OCI-LY1 (cell line): ENCODE measurements at regions not wholly inside any gene's neighbourhood (a gene's known extent, or its start where the extent isn't known, plus 50 kb on each side); places are given as distances from the start of the nearest gene placed in this dataset.
A peak's percentile ranks its signal among the peaks of the same experiment; 100 is the strongest.

Source experiments
- H2AFZ ChIP-seq: fragments of 200-600 bp; sonication (generic), shearing (Covaris generic); 2 replicates; pipeline ENCODE4 v1.6.0; 2014; ENCODE audit warnings: antibody characterized with exemption, mild to moderate bottlenecking, low read length
- H3F3A ChIP-seq: fragments of 200-600 bp; sonication (generic), shearing (Covaris generic); 2 replicates; pipeline ENCODE4 v1.6.0; 2014; ENCODE audit warnings: mild to moderate bottlenecking, antibody characterized with exemption, low read length, moderate library complexity; ENCODE audit not compliant: insufficient read depth
- H3K27ac ChIP-seq: fragments of 200-600 bp; sonication (generic); 2 replicates; pipeline ENCODE4 v1.5.1; 2014; ENCODE audit warnings: low read length, mixed run types, mild to moderate bottlenecking, low read depth; ENCODE audit not compliant: poor library complexity, severe bottlenecking
- H3K27me3 ChIP-seq: fragments of 200-600 bp; sonication (generic); 2 replicates; pipeline ENCODE4 v1.6.0; 2014; ENCODE audit warnings: antibody characterized with exemption, mild to moderate bottlenecking, low read length, moderate library complexity; ENCODE audit not compliant: insufficient read depth
- H3K36me3 ChIP-seq: fragments of 200-600 bp; sonication (generic); 2 replicates; pipeline ENCODE4 v1.6.1; 2014; ENCODE audit warnings: mild to moderate bottlenecking, antibody characterized with exemption, low read length, moderate library complexity, mixed read lengths; ENCODE audit not compliant: insufficient read depth
- H3K4me1 ChIP-seq: fragments of 200-600 bp; sonication (generic); 2 replicates; pipeline ENCODE4 v1.5.1; 2014; ENCODE audit warnings: mild to moderate bottlenecking, low read length, moderate library complexity; ENCODE audit not compliant: insufficient read depth, severe bottlenecking
- H3K4me2 ChIP-seq: fragments of 200-600 bp; sonication (generic), shearing (Covaris generic); 2 replicates; pipeline ENCODE4 v1.6.1; 2014; ENCODE audit warnings: low read length
- H3K4me3 ChIP-seq: fragments of 200-600 bp; sonication (generic); 2 replicates; pipeline ENCODE4 v1.5.1; 2014; ENCODE audit warnings: low read length, low read depth, mild to moderate bottlenecking, mixed read lengths; ENCODE audit not compliant: poor library complexity, severe bottlenecking
- H3K79me2 ChIP-seq: fragments of 200-600 bp; shearing (Covaris generic); 2 replicates; pipeline ENCODE4 v1.6.1; 2016; ENCODE audit warnings: mixed run types, low read length, mixed read lengths; ENCODE audit not compliant: insufficient read depth
- H3K9ac ChIP-seq: fragments of 200-600 bp; sonication (generic), shearing (Covaris generic); 2 replicates; pipeline ENCODE4 v1.6.1; 2014; ENCODE audit warnings: mild to moderate bottlenecking, low read length, mixed read lengths
- H3K9me2 ChIP-seq: fragments of 200-600 bp; sonication (generic), shearing (Covaris generic); 2 replicates; pipeline ENCODE4 v1.6.1; 2014; ENCODE audit warnings: low read depth, mild to moderate bottlenecking, low read length, mixed read lengths
- H3K9me3 ChIP-seq: fragments of 200-600 bp; shearing (Covaris generic); 2 replicates; pipeline ENCODE4 v1.6.1; 2014; ENCODE audit warnings: low read length, mixed read lengths
- H4K20me1 ChIP-seq: fragments of 200-600 bp; sonication (generic), shearing (Covaris generic); 2 replicates; pipeline ENCODE4 v1.6.0; 2016; ENCODE audit warnings: mild to moderate bottlenecking, low read length; ENCODE audit not compliant: insufficient read depth
- EZH2 ChIP-seq: fragments of 200-600 bp; sonication (generic), shearing (Covaris generic); IDR thresholded peaks from 2 replicates; pipeline ENCODE4 v1.8.0; 2017; ENCODE audit warnings: borderline replicate concordance, mixed run types, mild to moderate bottlenecking, antibody characterized with exemption, low read length, moderate library complexity, mixed read lengths
- TF ChIP-seq, protein P1 (sequence below): fragments of 200-600 bp; sonication (generic), shearing (Covaris generic); IDR thresholded peaks from 2 replicates; pipeline ENCODE4 v1.5.1; 2017; ENCODE audit warnings: mild to moderate bottlenecking, antibody characterized with exemption, low read length, moderate library complexity, mixed read lengths

GRCh38 chr4:137861682-137862081, 329.4 kb upstream of the PCDH18 start:
- Histone ChIP-seq H3K36me3 (no peaks in the 10 kb centered on the region), H3K27me3 (no peaks in the 10 kb centered on the region), H3K4me2 (no peak overlapping the region), H3F3A (no peaks in the 10 kb centered on the region), H3K27ac (no peak overlapping the region), H3K79me2 (no peaks in the 10 kb centered on the region), H4K20me1 (no peaks in the 10 kb centered on the region), H3K9me2 (no peaks in the 10 kb centered on the region), H3K4me1 (no peaks in the 10 kb centered on the region), H3K9ac (no peak overlapping the region), H2AFZ (no peak overlapping the region), H3K9me3 (no peaks in the 10 kb centered on the region), H3K4me3 (no peak overlapping the region)
- TF ChIP-seq, protein P1, sequence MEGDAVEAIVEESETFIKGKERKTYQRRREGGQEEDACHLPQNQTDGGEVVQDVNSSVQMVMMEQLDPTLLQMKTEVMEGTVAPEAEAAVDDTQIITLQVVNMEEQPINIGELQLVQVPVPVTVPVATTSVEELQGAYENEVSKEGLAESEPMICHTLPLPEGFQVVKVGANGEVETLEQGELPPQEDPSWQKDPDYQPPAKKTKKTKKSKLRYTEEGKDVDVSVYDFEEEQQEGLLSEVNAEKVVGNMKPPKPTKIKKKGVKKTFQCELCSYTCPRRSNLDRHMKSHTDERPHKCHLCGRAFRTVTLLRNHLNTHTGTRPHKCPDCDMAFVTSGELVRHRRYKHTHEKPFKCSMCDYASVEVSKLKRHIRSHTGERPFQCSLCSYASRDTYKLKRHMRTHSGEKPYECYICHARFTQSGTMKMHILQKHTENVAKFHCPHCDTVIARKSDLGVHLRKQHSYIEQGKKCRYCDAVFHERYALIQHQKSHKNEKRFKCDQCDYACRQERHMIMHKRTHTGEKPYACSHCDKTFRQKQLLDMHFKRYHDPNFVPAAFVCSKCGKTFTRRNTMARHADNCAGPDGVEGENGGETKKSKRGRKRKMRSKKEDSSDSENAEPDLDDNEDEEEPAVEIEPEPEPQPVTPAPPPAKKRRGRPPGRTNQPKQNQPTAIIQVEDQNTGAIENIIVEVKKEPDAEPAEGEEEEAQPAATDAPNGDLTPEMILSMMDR = peak; percentile 20; the same call in 1 of the 2 replicates
- TF ChIP-seq EZH2 = no peak

DNA sequence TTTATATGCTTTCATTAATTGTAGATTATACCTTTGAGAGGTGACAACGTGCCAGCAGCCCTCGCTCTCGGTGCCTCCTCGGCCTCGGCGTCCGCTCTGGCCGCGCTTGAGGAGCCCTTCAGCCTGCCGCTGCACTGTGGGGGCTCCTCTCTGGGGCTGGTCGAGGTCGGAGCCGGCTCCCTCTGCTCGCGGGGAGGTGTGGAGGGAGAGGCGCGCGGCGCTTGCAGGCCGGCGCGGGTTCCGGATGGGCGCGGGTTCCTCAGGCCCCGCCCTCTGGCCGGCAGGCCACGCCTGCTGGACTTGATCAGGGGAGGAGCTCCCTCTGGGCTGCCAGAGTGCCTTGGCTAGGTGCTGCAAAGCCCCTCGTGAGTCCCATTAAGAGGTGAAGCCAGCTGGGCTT, 321.1 kb upstream of the PCDH18 start:
- H3K4me3 ChIP-seq = no peak overlapping the region
- no peak overlapping the region for H3K9ac ChIP-seq
- H3K27ac ChIP-seq = no peak overlapping the region
- no peak overlapping the region for H2AFZ ChIP-seq
- TF ChIP-seq, protein P1 = no peak
- TF ChIP-seq EZH2 = no peak
- no peaks in the 10 kb centered on the region for H3K4me1 ChIP-seq
- H3F3A ChIP-seq = no peaks in the 10 kb centered on the region
- H3K9me3 ChIP-seq = no peaks in the 10 kb centered on the region
- H3K4me2 ChIP-seq = no peak overlapping the region
- no peaks in the 10 kb centered on the region for H3K79me2 ChIP-seq
- no peaks in the 10 kb centered on the region for H3K27me3 ChIP-seq
- H3K9me2 ChIP-seq = no peaks in the 10 kb centered on the region
- H4K20me1 ChIP-seq = no peaks in the 10 kb centered on the region
- H3K36me3 ChIP-seq = no peaks in the 10 kb centered on the region

DNA sequence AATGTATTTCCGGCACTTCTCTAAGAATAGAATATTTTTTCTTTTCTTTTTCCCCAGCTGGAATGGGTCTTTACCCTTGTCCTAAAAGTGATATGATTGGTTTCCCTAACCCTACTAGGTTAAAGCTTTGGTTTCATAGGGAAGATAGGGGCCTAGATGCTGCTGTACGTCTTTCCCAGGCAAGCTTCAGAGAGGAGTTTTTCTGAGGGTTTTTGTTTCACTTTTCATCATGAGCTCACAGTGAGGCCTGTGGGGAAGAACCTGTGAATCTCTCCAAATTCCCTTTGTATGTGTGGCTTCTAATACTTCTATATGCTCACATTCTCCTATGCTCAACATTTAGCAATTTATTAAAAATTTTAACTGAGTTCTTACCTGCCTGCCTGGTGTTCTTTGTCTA, 320.0 kb upstream of the PCDH18 start:
- no peaks in the 10 kb centered on the region for H3K27me3 ChIP-seq
- no peaks in the 10 kb centered on the region for H3K79me2 ChIP-seq
- no peak overlapping the region for H3K4me2 ChIP-seq
- H3K9me2 ChIP-seq = no peaks in the 10 kb centered on the region
- no peak overlapping the region for H3K4me3 ChIP-seq
- no peaks in the 10 kb centered on the region for H3K36me3 ChIP-seq
- no peaks in the 10 kb centered on the region for H3K9me3 ChIP-seq
- no peak overlapping the region for H3K27ac ChIP-seq
- H3F3A ChIP-seq = no peaks in the 10 kb centered on the region
- no peaks in the 10 kb centered on the region for H4K20me1 ChIP-seq
- TF ChIP-seq, protein P1 = no peak
- TF ChIP-seq EZH2 = no peak
- no peak overlapping the region for H3K9ac ChIP-seq
- no peaks in the 10 kb centered on the region for H3K4me1 ChIP-seq
- no peak overlapping the region for H2AFZ ChIP-seq
